CD4-positive, alpha-beta T cell treated with Interleukin-15 for 4 hours (primary cell): ENCODE measurements at regions not wholly inside any gene's neighbourhood (a gene's known extent, or its start where the extent isn't known, plus 50 kb on each side); places are given as distances from the start of the nearest gene placed in this dataset.
"Not testable (repeated sequence)": the region's sequence is repeated elsewhere in the genome, so short reads cannot be mapped to it uniquely, and the experiment has no call there.

Source experiments
- DNase-seq: peaks from one replicate; pipeline ENCODE4 v3.0.0-alpha.2; 2020; ENCODE audit warnings: low spot score

DNA sequence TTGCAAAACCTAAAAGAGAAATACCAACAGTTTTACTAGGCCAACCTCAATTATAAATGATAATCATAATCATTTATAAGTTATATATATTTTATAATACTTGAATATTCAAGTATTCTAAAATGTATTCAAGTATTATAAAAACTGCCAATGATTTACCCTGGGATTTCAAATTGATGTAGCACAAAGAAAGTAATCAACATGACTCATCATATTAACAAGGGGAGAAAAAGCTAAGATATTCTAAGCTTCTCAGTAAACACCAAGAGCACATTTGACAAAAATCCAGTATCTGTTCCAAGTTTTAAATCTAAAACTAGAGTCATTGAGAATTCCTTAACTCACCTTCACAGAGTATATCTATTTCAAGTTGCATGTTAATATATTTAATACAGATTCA, 56.1 kb downstream of the CAPZA3 start:
- no peak for DNase-seq

DNA sequence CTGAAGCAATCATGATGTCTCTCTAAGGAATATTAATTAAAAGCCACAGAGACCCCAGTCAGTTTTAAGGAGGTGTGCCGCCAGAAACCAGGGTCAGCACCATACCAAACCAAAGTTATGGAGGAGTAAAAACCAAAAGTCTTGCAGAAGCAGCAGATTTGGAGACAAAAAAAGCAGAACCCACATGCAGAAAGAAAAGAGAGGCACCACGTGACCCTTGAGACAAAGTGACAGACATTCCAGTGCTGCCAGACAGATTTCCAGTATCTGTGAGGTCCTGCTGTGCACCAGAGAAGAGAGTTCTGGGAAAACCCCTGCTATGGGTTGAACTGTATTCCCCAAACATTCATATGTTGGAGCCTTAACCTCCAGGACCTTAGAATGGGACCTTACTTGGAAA, 59.7 kb downstream of the CAPZA3 start:
- DNase-seq: no peak

DNA sequence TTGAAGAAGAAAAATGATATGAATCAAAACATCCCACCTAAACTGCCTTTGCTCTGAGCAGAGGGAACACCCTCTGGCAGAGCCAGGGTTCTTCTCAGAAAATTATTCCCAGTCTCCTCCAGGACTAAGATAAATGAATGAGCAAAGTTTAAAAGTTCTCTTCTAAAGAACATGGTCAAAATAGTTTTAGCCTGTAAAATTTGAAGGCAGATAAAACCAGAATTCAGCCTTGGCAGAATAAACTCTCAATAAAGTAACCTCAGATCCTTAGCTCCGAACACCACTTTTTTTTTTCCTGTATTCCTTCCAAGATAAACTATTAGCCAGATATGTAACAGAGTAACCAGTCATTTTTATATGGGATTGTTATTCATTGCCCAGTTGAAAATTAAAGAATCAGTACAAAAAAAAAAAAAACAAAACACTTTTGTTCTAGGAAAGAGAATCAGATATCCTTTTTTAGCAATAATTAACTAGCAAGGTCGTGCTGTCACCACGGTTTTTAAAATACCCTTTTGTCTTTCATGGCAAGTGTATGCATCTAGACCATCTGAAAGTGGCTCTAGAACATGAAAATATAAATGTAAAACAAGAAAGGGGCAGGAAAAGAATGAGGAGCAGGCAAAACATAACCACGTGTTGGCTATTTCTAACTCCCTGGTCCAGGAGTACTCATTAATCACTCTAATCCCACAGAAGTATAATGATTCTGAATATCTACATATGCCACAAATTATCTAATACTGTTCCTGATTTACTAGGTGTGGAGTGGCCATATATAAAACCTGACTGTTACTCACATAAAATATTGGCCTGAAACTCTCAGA, 60.8 kb downstream of the CAPZA3 start:
- no peak for DNase-seq

DNA sequence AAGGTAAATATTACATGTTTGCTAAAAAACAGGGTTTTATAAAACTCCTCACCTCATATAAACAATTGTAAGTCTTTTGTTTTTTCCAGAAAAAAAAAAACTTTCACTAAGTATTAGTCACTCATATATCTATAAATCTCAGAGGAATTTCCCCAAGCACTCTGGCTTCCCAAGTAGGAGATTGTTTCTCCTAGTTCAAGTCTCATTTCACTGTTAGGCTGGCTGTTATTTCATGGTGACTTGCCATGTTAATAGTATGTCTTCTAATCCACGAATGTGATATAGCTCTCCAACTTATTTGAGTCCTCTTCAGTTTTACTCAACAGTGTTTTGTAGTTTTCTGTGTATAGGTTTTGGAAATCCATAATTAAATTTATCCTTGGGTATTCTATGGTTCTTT, 61.6 kb downstream of the CAPZA3 start:
- DNase-seq: no peak

DNA sequence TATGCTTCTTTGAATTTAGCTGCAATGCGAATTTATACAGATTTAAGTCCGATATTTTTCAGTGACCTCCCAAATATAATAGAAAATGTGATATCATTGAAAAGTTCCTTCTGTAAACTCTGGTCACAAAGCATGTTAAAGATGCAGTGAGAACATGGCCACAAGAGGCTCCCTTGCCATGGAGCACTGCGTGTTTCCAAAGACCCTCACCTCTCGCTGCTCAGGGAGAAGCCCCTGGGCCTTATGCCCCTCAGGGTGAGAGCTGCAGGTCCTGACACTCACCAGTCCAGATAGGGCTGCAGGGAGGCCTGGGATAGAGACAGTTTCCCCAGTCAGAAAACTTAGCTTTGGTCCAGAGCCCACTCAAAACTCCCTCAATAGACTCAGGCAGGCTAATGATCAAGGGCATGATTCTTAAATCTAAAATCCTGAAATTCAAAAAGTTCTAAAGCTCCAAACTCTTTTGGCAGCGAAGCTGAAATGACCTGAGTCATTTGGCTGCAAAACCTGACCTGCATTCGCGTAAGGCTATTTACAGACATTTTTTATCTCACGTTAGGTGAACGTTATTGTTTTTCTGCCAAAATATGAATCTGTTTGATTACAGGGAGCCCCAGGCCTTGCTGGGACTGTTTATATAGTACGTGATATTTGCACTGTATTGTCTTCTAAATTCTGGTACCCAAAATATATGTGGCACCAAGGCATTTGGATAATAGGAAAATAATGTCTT, 67.8 kb downstream of the CAPZA3 start:
- no peak for DNase-seq

DNA sequence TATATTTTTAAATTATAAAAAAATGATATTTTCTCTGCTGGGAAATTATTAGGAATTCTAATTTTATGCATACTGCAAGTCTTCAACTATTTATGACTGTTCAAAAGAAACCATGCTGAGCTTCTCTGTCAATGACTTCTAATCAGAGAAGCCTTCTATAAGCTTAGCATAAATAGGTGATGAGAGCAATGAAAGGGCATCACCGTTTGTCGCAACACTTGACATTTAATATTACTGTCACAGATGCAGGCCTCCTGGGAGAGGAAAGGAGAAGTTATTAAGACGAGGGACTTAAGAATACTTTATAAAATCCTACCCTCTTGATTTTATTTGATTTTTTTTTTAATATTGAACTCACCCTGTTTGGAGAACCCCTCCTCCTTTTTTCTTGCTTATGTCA, 69.8 kb downstream of the CAPZA3 start:
- no peak for DNase-seq

DNA sequence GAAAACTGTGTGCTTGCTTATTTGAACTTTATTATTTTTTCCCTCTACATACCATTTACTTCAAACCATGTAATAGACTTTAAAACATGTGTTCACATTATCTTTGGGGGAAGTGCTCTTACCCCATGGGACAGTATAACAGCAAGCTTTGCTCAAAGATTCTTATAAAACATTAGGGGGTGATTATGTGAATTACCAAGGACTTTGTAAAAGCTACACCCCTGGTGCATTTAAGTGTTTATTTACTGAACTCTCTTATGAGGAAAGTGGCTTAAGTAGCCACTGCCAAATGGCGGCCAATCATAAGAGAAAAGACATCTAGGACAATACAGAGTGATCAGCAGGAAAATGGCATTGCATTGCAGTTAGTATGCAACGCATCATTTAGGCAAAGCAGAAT, 70.3 kb downstream of the CAPZA3 start:
- DNase-seq: no peak

DNA sequence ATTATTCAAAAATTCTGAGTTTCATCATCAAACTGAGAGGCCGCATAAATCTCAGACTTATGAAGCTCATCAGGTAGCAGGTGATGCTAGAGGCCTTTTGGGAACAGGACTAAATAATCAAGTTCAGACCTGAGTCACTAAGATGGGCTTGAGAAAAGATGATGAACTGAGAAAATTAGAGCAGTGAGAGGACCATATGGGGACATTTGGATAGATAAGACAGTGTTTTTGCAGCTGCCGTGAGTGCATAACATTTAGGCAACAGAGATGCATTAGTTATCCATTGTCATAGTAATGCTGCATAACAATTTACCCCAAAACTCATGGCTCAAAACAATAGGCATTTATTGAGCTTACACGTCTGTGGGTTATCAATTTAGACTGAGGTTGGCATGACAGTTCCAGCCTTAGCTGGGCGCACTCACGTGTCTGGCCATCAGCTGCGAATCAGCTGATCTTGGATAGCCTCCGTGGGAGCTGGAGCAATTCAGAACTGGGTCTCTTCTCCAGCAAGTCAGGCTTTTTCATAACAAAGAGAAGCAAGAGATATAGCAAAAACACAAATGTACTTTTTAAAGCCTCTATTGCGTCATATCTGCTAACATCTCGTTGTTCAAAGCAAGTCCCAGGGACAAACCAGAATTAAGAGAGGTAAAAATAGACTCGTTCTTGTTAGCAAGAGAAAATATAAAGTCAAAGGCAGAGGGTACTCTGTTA, 72.8 kb downstream of the CAPZA3 start:
- no peak for DNase-seq

DNA sequence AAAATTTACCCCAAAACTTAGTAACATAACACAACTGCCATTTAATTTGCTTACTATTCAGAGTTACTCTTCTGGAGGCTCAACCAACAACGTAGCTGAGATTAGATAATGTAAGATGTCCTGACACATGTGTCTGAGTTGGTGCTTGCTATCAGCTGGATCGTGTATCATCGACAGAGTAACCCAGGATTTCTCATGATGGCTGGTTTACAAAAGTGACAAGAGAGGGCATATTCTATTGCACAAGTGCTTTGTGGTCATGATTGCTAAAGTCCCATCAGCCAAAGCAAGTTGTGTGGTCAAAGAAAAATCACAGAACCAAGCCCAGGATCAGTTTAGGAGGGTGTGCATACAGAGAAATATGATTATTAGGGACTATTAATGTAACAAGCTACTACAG, 73.4 kb downstream of the CAPZA3 start:
- no peak for DNase-seq

DNA sequence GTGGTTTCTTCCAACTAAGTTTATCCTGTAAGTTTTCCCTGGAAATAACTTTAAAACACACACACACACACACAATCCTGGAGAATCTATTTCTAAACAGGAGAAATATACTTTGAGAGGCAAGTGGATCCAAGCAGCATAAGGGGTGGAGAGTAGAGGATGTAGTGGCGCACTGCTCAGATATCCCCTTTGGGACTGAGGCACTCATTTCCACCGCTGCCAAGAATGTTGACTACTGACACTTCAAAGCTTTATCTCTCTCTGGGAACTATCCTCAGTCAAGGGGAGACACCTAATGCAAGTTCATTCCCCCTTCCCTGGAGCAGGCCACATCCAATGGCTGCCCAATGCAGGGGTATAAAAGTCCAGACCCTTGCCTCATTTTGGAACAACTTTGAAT, 75.8 kb downstream of the CAPZA3 start:
- DNase-seq: no peak

DNA sequence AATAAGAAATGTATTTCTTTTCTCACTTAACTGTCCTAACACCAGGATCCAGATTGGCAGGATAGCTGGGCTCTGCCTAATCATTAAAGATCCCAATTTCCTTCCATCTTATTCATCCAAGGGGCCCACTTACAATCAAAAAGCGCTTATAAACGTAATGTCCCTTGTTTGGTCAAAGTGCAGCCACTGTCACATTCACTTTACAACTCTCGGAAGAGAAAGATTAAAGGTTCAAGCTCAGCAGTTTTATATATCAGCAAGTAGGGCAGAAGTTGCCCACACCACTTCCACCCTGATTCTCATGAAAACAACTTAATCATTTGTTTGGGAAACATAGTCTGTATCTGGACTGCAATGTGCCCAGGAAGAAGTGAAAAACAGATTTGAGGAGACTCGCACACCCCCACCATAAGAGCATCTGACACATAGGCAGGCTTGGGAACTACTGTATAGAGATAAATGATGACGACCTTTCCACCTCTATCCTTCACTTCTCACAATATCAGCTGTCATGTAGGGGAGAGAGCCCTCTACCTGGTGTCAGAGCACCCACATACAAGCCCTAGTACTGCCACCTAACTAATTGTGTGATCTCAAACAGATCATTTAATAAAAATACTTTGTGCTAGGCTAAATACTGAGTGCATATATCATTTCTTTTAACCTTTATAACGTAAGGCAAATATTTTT, 80.8 kb downstream of the CAPZA3 start:
- DNase-seq: no peak

DNA sequence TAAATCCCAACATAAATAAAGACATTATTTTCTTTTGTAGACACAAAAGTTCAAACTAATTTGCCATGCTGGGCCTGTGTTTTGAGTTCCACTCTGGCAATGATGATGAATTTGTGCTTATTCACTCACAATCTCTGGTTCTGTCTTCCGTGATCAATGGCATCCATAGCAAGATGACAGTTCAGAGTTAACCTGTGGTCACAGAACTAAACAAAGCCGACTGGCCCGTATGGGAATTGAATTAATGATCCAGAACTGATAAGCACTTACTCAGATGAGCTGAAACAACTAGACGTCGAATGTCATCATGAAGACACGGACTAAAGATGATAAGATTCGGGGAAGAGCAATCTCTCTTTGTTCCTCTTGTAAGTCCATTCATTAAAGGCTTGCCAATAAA, 81.6 kb downstream of the CAPZA3 start:
- no peak for DNase-seq

DNA sequence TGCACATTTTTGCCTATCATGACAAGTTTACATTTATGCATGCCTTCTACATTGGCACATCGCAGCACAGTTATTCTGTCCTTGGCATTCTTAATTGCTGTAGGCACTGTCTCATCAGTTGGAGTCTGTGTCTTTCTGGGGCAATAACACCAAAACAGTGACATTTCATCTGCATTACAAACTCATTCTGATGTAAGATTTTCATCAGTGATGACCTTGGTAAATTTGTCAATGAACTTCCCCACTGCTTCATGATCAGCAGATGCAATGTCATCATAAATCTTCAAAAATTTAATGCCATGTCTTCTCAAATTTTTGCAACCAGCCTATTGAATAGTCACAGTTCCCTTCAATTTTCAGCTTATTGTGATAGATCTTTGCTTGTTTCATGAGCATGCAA, 85.5 kb downstream of the CAPZA3 start:
- DNase-seq: no peak

DNA sequence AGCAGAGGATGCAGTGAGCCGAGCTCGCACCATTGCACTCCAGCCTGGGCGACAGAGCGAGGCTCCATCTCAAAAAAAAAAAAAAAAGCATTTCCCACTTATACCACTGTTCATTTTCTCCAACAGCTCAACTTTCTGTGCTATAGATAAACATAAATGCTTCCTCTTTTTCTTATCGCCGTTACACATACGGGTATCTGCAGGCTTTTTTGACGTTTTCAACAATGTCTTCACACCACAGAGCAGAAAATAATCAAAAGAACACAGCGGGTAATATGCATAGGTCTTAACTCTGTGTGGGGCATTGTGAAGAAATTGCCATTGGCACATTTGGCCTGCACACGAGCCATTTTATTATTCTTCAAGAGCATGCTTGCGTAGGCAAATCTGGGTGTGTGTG, 86.4 kb downstream of the CAPZA3 start:
- no peak for DNase-seq

DNA sequence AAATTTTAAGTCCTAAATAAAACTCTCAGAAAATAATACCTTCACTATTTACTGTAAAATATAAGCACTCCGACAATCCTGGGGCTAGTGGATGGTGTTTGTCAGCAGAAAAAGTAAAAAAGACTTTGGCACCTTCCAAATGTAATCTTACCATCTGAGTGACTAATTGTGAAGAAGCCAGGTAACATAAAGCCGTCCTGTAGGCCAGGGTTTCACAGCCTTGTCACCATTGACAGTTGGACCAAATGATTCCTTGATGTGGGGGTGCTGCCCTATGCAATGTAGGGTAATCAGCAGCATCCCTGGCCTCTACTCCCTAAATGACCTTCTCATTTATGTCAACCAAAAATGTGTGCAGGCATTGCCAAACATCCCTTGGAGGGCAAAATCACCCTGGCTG, 87.2 kb downstream of the CAPZA3 start:
- no peak for DNase-seq

DNA sequence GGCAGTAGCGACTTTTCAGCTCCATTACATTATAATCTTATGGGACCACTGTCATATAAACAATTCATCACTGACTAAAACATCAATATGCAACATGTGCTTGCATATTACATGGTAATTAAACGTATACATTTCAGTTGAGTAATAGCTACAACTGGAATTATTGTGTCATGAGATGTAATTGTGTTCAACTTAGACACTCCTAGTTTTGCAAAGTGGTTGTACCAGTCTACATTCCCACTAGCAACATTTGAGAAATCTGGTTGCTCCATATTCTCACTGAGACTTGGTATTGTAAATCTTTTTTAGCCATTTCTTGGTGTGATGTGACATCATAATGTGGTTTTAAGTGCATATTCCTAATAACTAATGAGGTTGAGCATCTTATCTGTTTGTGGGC, 90.0 kb downstream of the CAPZA3 start:
- DNase-seq: no peak

DNA sequence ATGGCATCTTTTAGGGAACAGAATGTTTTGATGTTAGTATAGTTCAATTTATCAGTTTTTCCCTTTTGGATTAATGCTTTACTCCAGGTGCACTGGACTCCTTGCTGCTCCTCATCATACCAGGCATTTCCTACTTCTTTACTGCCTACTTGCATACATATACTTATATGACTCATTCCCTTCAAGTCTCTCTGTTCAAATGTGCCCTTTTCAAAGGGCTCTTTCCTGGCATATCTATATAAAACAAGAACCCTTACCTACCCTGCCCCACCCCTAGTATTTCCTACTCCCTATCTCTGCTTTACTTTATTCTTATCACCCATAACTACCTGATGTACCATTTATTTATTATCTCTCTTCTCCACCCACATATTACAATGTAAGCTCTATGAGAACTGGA, 90.6 kb downstream of the CAPZA3 start:
- DNase-seq: no peak

DNA sequence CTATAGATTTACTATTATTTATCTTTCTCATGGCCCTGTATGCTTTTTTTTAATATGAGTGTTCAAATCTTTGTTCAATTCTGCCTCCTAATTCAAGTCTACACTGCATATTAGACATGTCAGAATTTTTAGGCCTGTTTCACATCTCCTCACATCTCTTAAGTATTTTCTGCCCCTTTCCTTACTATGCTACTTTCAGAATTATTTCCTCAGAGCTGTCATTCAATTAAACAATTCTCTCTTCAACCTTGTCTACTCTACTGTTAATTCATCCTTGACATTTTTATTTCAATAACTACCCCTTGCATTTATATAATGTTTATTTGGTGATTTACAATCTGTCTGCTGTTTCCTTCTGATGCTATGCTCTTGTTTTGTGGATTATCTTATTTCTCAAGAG, 91.1 kb downstream of the CAPZA3 start:
- DNase-seq: no peak

DNA sequence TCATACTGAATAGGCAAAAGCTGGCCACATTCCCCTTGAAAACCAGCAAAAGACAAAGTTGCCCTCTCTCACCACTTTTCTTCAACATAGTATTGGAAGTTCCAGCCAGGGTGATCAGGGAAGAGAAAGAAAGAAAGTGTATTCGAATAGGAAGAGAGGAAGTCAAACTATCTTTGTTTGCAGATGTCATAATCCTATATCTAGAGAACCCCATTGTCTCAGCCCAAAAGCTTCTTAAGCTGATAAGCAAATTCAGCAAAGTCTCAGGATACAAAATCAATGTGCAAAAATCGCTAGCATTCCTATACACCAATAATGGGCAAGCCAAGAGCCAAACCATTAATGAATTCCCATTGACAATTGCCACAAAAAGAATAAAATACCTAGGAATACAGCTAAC, 95.0 kb downstream of the CAPZA3 start:
- not testable (repeated sequence) for DNase-seq

DNA sequence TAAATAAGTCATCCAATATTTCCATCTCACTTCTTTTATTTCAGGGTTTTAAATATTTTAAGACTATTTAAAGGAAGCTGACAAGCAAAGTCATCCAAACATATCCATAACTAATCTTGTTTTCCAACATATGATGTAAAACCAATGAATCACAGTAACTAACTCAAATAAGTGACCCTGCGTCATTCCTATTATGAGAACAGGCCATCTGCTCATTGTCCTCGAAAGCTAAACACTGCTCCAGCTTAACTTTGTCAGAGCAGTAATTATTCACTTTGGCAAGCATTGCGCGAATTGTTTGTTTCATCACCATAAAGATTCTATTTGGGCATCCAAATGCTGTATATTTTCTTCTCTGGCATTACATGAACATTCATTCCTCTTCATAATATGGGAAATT, 99.1 kb downstream of the CAPZA3 start:
- DNase-seq: no peak

DNA sequence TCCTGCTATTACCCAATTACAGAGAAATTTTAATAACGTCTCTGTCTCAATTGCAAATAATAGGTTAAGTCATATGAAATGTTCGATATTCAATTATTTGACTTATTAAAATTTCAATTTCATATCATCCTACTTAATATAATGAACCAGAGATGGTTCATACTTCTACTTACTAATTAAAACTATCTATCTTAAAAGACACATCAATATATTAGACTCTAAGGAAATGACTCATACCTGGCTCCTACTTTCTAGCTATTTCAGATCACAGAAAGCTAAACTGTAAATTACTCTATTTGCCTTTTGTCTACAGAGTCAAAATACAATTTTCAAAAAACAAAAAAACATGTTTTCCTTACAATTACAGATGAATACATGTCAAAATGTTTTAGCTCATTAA, 99.6 kb downstream of the CAPZA3 start:
- DNase-seq: no peak

DNA sequence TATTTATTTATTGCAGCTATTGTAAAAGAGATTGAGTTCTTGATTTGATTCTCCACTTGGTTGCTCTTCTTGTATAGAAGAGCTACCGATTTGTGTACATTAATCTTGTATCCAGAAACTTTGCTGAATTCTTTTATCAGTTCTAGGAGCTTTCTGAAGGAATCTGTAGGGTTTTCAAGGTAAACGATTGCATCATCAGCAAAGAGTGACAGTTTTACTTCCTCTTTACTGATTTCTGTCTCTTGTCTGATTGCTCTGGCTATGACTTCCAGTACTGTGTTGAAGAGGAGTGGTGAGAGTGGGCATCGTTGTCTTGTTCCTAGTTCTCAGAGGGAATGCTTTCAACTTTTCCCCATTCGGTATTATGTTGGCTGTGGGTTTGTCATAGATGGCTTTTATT, 103.1 kb downstream of the CAPZA3 start:
- DNase-seq: not testable (repeated sequence)

DNA sequence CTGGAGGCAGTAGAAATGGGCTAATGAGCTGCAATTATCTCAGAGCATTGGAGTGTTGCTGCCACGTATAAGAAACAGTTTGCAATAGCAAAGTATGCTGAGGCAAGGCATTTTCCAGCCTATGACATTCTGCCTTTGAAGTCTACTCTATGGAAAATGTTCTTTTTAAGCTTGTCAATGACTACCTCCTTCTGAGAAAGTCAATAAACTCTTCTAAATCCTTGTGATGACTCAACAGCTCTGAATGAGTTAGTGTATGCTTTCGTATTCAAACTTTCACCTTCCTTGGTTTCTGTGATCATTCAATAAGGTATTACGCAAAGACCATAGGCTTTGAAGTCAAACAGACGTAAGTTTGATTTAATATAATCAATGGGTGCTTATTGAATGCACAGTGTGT, 111.2 kb downstream of the CAPZA3 start:
- no peak for DNase-seq
